ENCODE measurements at regions not wholly inside any gene's neighbourhood (a gene's known extent, or its start where the extent isn't known, plus 50 kb on each side); places are given as distances from the start of the nearest gene placed in this dataset.

DNA sequence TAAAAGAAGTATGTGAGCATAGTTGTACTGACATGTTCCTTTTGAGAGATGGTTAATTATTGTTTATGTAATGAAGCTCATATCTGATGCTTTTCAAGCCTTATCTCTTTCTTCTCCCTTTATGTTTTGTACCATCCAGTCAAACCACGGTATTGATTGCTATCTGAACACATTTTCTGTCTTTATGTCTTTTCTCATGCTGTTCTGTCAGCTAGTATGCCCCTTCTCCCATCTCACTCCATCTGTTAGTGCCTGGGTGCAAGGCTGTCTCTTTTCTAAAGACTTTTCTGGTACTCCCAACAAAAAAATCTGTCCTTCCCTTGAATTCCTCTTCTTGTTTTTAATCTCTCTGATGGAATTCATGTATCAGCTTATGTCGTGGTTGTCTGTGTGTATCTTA, 883.8 kb upstream of the IGFBP7 start:
- H3K36me3 ChIP-seq (replicated peaks in 1 of 2; ENCODE audit: control insufficient read depth in 1 of 2, insufficient read depth in 2 of 2, low read length in 2 of 2), result no peaks in the 10 kb centered on the region
- intact Hi-C loops (cut with micrococcal nuclease; ENCODE audit: unreplicated experiment), result no loop called here
- in situ Hi-C loops (cut with HindIII; ENCODE audit: extremely low pct_ligation_motif_present, low pct_unique_long_range_greater_than_20kb), result no loop called here
- H4K20me1 ChIP-seq (ENCODE audit: insufficient read depth, low read length), result no peaks in the 10 kb centered on the region
- ChIA-PET POLR2A (no interaction called here), CTCF (ENCODE audit: low intra/inter-chr PET ratio, low total read pairs) (no interaction called here)
- no peak overlapping the region for H3K4me2 ChIP-seq (ENCODE audit: low read depth, low read length)
- H3K9me3 ChIP-seq (ENCODE audit: low read length), result peaks cover 21% of the 10 kb centered on the region
- no peaks in the 10 kb centered on the region for H3K4me1 ChIP-seq (ENCODE audit: insufficient read depth, low read length)
- ATAC-seq (no peak), FAIRE-seq (no peak), DNase-seq (ENCODE audit: low spot score) (no peak)
- no TSS peak for BruUV-seq (replicated peaks)
- no peak overlapping the region for H3K27ac ChIP-seq (ENCODE audit: extremely low read length, insufficient read depth, low read length)
- H3K27me3 ChIP-seq (ENCODE audit: control insufficient read depth in 1 of 2, insufficient read depth in 2 of 2, low read length in 2 of 2), result no peaks in the 10 kb centered on the region
- H3K79me2 ChIP-seq (ENCODE audit: insufficient read depth, low read length), result no peaks in the 10 kb centered on the region
- H2AFZ ChIP-seq (ENCODE audit: low read length), result no peak overlapping the region
- WGBS (ENCODE audit: low lambda C conversion rate), result 0% methylated on average over 2 of the region's 2 CpGs
- H3K9ac ChIP-seq (ENCODE audit: insufficient read depth, low read depth, low read length), result no peak overlapping the region
- no peak overlapping the region for H3K4me3 ChIP-seq (replicated peaks in 1 of 3; ENCODE audit: insufficient read depth in 1 of 3, low read depth in 2 of 3, low read length in 3 of 3)
- TF ChIP-seq, protein P1, sequence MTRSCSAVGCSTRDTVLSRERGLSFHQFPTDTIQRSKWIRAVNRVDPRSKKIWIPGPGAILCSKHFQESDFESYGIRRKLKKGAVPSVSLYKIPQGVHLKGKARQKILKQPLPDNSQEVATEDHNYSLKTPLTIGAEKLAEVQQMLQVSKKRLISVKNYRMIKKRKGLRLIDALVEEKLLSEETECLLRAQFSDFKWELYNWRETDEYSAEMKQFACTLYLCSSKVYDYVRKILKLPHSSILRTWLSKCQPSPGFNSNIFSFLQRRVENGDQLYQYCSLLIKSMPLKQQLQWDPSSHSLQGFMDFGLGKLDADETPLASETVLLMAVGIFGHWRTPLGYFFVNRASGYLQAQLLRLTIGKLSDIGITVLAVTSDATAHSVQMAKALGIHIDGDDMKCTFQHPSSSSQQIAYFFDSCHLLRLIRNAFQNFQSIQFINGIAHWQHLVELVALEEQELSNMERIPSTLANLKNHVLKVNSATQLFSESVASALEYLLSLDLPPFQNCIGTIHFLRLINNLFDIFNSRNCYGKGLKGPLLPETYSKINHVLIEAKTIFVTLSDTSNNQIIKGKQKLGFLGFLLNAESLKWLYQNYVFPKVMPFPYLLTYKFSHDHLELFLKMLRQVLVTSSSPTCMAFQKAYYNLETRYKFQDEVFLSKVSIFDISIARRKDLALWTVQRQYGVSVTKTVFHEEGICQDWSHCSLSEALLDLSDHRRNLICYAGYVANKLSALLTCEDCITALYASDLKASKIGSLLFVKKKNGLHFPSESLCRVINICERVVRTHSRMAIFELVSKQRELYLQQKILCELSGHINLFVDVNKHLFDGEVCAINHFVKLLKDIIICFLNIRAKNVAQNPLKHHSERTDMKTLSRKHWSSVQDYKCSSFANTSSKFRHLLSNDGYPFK (CRISPR knock-in tag; IDR thresholded peaks at IDR 0.05; ENCODE audit: borderline replicate concordance), result no peak
- no peak for TF ChIP-seq ZNF264 (CRISPR knock-in tag; IDR thresholded peaks at IDR 0.05)
- TF ChIP-seq, protein P2, sequence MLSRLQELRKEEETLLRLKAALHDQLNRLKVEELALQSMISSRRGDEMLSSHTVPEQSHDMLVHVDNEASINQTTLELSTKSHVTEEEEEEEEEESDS (CRISPR knock-in tag; IDR thresholded peaks at IDR 0.05; ENCODE audit: borderline replicate concordance), result no peak
- no peak for TF ChIP-seq ZNF674 (CRISPR knock-in tag; IDR thresholded peaks at IDR 0.05; ENCODE audit: low read depth)
- TF ChIP-seq ETS1 (CRISPR knock-in tag; IDR thresholded peaks at IDR 0.05), result no peak
- no peak for TF ChIP-seq ZNF550 (CRISPR knock-in tag; IDR thresholded peaks at IDR 0.05; ENCODE audit: borderline replicate concordance)
- no peak for TF ChIP-seq REST (IDR thresholded peaks at IDR 0.05; ENCODE audit: borderline replicate concordance in 1 of 2, low read depth in 1 of 2, low read length in 2 of 2)
- TF ChIP-seq, protein P3, sequence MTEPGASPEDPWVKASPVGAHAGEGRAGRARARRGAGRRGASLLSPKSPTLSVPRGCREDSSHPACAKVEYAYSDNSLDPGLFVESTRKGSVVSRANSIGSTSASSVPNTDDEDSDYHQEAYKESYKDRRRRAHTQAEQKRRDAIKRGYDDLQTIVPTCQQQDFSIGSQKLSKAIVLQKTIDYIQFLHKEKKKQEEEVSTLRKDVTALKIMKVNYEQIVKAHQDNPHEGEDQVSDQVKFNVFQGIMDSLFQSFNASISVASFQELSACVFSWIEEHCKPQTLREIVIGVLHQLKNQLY (CRISPR knock-in tag; IDR thresholded peaks at IDR 0.05), result no peak
- TF ChIP-seq ZNF549 (CRISPR knock-in tag; IDR thresholded peaks at IDR 0.05), result no peak
- TF ChIP-seq, protein P4, sequence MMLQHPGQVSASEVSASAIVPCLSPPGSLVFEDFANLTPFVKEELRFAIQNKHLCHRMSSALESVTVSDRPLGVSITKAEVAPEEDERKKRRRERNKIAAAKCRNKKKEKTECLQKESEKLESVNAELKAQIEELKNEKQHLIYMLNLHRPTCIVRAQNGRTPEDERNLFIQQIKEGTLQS (CRISPR knock-in tag; IDR thresholded peaks at IDR 0.05), result no peak
- no peak for TF ChIP-seq CREM (IDR thresholded peaks at IDR 0.05)
- TF ChIP-seq CREM (CRISPR knock-in tag; IDR thresholded peaks at IDR 0.05), result no peak
- TF ChIP-seq, protein P5, sequence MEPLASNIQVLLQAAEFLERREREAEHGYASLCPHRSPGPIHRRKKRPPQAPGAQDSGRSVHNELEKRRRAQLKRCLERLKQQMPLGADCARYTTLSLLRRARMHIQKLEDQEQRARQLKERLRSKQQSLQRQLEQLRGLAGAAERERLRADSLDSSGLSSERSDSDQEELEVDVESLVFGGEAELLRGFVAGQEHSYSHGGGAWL (CRISPR knock-in tag; IDR thresholded peaks at IDR 0.05), result no peak
- TF ChIP-seq ZNF589 (CRISPR knock-in tag; conservative IDR thresholded peaks at IDR 0.05), result no peak
- TF ChIP-seq, protein P6, sequence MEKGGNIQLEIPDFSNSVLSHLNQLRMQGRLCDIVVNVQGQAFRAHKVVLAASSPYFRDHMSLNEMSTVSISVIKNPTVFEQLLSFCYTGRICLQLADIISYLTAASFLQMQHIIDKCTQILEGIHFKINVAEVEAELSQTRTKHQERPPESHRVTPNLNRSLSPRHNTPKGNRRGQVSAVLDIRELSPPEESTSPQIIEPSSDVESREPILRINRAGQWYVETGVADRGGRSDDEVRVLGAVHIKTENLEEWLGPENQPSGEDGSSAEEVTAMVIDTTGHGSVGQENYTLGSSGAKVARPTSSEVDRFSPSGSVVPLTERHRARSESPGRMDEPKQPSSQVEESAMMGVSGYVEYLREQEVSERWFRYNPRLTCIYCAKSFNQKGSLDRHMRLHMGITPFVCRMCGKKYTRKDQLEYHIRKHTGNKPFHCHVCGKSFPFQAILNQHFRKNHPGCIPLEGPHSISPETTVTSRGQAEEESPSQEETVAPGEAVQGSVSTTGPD (CRISPR knock-in tag; IDR thresholded peaks at IDR 0.05), result no peak

Data from HepG2 (cell line).